ENCODE measurements at regions not wholly inside any gene's neighbourhood (a gene's known extent, or its start where the extent isn't known, plus 50 kb on each side); places are given as distances from the start of the nearest gene placed in this dataset.

- no peak overlapping the region for H2AFZ ChIP-seq
- DNase-seq: peak in 1 of 2 experiments; percentile 43
- H3K4me1 ChIP-seq (replicated peaks; ENCODE audit: insufficient read depth): peaks cover 39% of the 10 kb centered on the region
- H3K4me3 ChIP-seq: no peak overlapping the region
- no peak overlapping the region; the same call in 1 of the 2 replicates for H3K27ac ChIP-seq
- no peaks in the 10 kb centered on the region for H3K36me3 ChIP-seq (ENCODE audit: low read depth)
- TF ChIP-seq CTCF (conservative IDR thresholded peaks at IDR 0.05) (no peak), EZH2 (IDR thresholded peaks at IDR 0.05; ENCODE audit: low read depth) (no peak)
- ChIA-PET CTCF (no interaction called here), POLR2A (ENCODE audit: unreplicated experiment) (interaction anchor here (0.5 to 1.0 kb wide), 4 partner anchors 24 to 77 kb away, joined by 3 to 8 read pairs (median 5); no protein-coding TSS in a partner anchor)
- H3K27me3 ChIP-seq (ENCODE audit: insufficient read depth, low read depth): no peaks in the 10 kb centered on the region
- H3F3A ChIP-seq (ENCODE audit: insufficient read depth, low read depth): peaks cover 31% of the 10 kb centered on the region
- no peaks in the 10 kb centered on the region for H3K9me2 ChIP-seq (ENCODE audit: insufficient read depth)
- intact Hi-C loops (cut with micrococcal nuclease; ENCODE audit: unreplicated experiment): no loop called here
- BruUV-seq (replicated peaks): no TSS peak
- no peaks in the 10 kb centered on the region for H4K20me1 ChIP-seq (ENCODE audit: insufficient read depth)
- H3K4me2 ChIP-seq: peak overlapping the region; percentile 68; the same call in 1 of the 2 replicates
- no peaks in the 10 kb centered on the region; the same call in 1 of the 2 replicates for H3K9me3 ChIP-seq (ENCODE audit: insufficient read depth, low read depth)
- H3K79me2 ChIP-seq (ENCODE audit: low read depth): no peaks in the 10 kb centered on the region
Observed at GRCh38 chr2:47249157-47249900, 73.0 kb upstream of the CALM2 start.

- ChIA-PET CTCF (interaction anchor here (0.6 to 0.7 kb wide), 2 partner anchors 35 to 77 kb away, joined by 3 read pairs; no protein-coding TSS in a partner anchor), POLR2A (ENCODE audit: unreplicated experiment) (interaction anchor here (0.7 kb wide), 1 partner anchor 49 kb away, joined by 6 read pairs; no protein-coding TSS in a partner anchor)
- Histone ChIP-seq H3F3A (ENCODE audit: insufficient read depth, low read depth) (peaks cover 4% of the 10 kb centered on the region; the same call in 1 of the 2 replicates), H3K4me3 (no peak overlapping the region), H3K9me2 (ENCODE audit: insufficient read depth) (no peaks in the 10 kb centered on the region), H2AFZ (no peak overlapping the region), H4K20me1 (ENCODE audit: insufficient read depth) (no peaks in the 10 kb centered on the region), H3K9me3 (ENCODE audit: insufficient read depth, low read depth) (no peaks in the 10 kb centered on the region; the same call in 1 of the 2 replicates), H3K27ac (no peak overlapping the region), H3K36me3 (ENCODE audit: low read depth) (no peaks in the 10 kb centered on the region), H3K27me3 (ENCODE audit: insufficient read depth, low read depth) (no peaks in the 10 kb centered on the region), H3K79me2 (ENCODE audit: low read depth) (no peaks in the 10 kb centered on the region), H3K4me1 (replicated peaks; ENCODE audit: insufficient read depth) (peaks cover 2% of the 10 kb centered on the region), H3K4me2 (no peak overlapping the region)
- no peak for DNase-seq
- intact Hi-C loops (cut with micrococcal nuclease; ENCODE audit: unreplicated experiment): no loop called here
- BruUV-seq (replicated peaks): no TSS peak
- TF ChIP-seq CTCF (conservative IDR thresholded peaks at IDR 0.05): no peak
- TF ChIP-seq EZH2 (IDR thresholded peaks at IDR 0.05; ENCODE audit: low read depth): no peak
Observed at GRCh38 chr2:47243596-47244323, 67.4 kb upstream of the CALM2 start.

- Histone ChIP-seq H3F3A (ENCODE audit: insufficient read depth, low read depth) (no peaks in the 10 kb centered on the region), H3K79me2 (ENCODE audit: low read depth) (no peaks in the 10 kb centered on the region), H3K27ac (no peak overlapping the region), H3K4me2 (no peak overlapping the region), H3K27me3 (ENCODE audit: insufficient read depth, low read depth) (no peaks in the 10 kb centered on the region), H2AFZ (no peak overlapping the region), H4K20me1 (ENCODE audit: insufficient read depth) (no peaks in the 10 kb centered on the region), H3K9me3 (ENCODE audit: insufficient read depth, low read depth) (no peaks in the 10 kb centered on the region), H3K4me1 (replicated peaks; ENCODE audit: insufficient read depth) (peaks cover 11% of the 10 kb centered on the region), H3K36me3 (ENCODE audit: low read depth) (no peaks in the 10 kb centered on the region), H3K4me3 (no peak overlapping the region), H3K9me2 (ENCODE audit: insufficient read depth) (no peaks in the 10 kb centered on the region)
- no peak for DNase-seq
- intact Hi-C loops (cut with micrococcal nuclease; ENCODE audit: unreplicated experiment): no loop called here
- POLR2A ChIA-PET (ENCODE audit: unreplicated experiment): no interaction called here
- no peak for TF ChIP-seq EZH2 (IDR thresholded peaks at IDR 0.05; ENCODE audit: low read depth)
- no peak for TF ChIP-seq CTCF (conservative IDR thresholded peaks at IDR 0.05)
- CTCF ChIA-PET: no interaction called here
- BruUV-seq (replicated peaks): no TSS peak
Observed at GRCh38 chr2:47241715-47242114, 65.4 kb upstream of the CALM2 start.

Measured in PC-9 (cell line).